Kidney capillary endothelial cell (primary cell): ENCODE measurements at regions not wholly inside any gene's neighbourhood (a gene's known extent, or its start where the extent isn't known, plus 50 kb on each side); places are given as distances from the start of the nearest gene placed in this dataset.

ENCODE experiments used
- DNase-seq: peaks from one replicate; pipeline ENCODE4 v3.0.0-alpha.2; 2018; ENCODE audit warnings: low spot score

DNA sequence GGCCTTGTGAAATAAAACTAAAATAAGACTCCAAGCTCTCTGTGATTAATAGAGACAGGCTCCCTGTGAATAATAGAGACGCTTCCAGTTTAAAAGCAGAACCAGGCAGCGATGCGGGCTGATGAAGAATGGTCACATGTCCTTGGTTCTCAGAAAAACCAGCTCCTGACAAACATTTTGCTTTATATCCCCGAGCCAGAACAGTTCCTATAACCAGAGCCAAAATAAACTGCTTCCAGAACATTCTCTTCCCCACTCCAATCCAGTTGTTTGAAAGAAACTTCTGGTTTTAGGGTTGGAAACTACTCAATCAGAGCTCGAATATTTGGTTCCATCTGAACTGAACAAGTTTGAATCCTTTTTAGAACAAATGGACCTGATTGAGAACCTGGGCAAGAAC lies 213.7 kb downstream of the TSN start:
- no peak for DNase-seq

DNA sequence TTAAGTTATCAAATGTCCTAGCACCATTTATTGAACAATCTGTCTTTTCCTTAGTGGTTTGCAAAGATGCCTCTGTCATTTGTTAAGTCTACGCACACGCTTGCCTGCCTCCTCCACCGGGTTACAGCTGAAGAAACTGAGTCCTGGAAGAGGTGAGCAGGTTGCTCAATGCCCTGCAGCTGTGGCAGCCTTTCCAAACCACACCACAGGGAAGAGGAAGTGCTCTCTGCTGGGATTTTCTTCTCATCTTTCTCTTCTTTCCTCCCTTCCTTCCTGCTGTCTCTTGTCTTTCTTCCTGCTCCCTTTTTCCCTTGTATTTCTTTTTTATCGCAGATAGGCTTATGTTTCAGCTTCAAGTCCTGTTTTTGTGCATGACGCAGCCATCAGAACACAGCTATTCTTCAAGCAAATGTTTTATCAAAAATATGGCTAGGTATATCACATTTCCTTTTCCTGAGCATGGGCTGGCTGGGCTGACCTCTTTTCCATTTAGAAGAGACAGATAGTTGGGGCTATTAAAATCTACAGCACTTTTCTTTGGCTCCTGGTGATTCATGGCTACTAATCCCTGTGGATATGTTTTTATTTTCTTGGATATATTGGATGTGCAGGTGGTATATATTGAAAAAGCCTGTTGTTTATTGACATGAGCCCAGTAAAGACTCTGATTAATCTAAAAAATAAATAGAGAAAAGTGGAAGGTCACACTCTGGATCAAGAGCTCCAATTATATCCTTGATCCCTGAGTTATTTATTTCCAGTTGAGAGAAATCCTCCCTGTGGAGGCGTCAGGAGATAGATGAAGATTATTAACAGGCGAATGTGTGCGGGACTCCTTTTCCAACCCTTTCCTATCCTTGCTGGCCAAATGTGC lies 214.6 kb downstream of the TSN start:
- no peak for DNase-seq

DNA sequence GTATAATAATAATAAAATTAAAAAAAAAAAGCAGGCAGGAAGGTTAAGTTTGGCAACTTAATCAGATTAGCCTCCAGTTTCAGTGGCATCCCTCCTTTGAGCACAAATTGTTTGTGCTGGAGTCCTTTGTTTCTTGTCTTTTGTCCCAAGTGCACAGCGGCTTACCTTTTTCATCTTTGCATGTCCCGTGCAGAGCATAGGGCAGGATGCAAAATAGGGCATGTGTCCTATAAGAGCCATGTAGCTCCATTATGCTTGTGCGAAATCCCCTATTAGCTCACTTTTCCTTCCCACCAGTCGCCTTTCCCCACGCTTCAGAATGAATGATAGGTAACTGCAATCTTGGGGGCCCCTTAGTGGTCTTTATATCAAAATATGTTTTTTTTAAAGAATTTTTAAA lies 216.8 kb downstream of the TSN start:
- DNase-seq: no peak

- peak; percentile 82 for DNase-seq
Observed at GRCh38 chr2:121974897-121975661, 219.6 kb downstream of the TSN start.

GRCh38 chr2:121976926-121977325 lies 221.5 kb downstream of the TSN start:
- DNase-seq: no peak

GRCh38 chr2:121977326-121977725 lies 221.9 kb downstream of the TSN start:
- DNase-seq: no peak

GRCh38 chr2:121992700-121993099 lies 237.2 kb downstream of the TSN start:
- DNase-seq: no peak

DNA sequence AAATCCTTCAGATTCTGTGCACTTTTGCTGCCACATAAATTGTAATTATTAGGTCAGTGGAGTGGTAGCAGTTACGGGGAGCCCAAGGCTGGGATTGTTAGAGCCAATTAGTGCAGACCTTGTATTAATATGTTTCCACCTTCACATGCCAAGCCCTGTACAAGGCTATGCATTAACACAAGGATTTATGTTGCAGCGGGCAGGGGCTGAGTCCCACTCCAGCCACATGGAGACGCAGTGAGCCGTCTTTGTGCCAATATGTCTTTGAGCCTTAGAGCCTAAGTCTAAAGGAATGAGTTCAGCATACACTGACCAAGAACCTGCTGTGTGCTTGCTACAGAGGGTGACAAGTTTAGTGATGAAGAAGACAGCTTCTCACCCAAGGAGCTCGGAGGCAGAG lies 238.2 kb downstream of the TSN start:
- no peak for DNase-seq

- no peak for DNase-seq
Observed at GRCh38 chr2:121994238-121995206, 239.1 kb downstream of the TSN start.

- no peak for DNase-seq
Observed at GRCh38 chr2:121998751-121999150, 243.3 kb downstream of the TSN start.

DNA sequence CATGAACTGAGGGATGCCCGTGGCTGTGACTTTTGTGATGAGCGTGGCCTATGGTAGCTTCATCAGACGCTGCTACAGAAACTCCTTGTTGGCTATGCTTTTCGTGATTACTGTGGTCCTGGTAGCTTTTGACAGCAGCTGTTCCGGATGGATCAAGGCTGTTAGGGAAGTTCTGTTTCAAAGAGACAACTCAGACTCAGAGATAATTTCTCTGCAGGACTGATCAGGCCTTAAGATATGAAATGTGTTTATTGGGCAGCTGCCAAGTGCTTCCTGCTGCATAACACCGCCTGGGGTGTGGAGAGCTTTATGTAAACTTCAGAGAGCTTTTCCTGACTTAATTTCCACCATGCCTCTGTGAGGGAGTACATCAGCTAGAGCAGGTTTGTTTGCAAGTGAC lies 243.8 kb downstream of the TSN start:
- DNase-seq: peak; percentile 53

DNA sequence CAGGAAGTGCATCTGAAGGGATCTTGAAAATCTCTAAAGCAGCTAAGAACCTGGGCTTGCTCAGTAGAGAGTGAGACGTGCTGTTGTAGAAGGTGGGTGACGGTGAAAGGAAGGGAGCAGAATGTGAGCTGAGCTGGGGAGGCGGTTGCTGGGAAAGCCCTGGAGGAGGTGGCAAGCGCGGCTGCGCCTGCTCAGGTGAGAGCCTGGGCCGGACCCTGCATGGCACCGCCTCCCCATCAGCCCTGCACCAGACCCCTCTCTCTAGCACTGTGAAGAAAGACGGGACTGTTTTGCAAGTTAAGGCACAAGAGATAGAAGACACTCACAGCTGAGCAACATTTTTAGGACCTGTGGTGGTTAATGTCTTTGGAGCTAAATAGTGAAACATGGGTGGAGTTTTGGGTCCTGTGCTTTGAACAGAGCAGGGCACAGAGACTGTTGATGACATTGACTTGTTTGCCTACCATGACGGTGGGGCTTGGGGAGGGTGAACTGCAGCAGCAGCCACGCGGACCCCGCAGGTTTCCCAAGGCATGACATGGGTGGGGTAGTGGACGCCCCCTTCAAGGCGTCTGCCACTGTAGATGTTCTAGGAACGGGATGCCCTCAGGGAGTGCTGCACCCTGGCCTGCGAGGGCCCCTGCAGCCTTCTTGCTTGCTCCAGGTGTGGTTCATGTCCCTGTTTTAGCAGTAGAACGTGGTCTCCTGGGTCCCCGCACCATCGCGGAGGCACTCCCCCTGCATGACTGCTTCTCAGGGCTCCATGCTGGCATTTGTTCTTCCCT lies 245.3 kb downstream of the TSN start:
- no peak for DNase-seq

DNA sequence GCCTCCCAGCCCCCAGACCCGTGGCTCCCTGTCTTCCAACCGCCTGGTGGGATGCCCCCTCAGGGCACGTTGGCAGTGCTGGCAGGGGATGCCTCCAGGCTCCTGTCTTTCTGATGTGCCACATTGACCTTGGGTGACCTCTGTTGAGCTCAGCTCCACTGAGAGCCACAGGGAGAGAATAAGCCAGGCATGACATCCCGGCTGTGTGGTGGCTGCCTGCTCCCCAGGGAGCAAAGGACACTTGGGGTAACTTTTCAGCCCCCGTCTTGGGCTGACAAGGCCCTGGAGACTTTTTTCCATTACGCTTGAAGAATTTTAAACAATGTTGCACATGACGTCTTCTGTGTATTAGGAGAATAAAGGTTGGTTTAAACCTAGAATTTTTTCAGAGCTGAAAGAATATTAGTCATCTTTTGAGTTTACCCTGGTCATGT lies 246.0 kb downstream of the TSN start:
- DNase-seq: no peak

- no peak for DNase-seq
Observed at GRCh38 chr2:122003196-122003940, 247.9 kb downstream of the TSN start.

DNA sequence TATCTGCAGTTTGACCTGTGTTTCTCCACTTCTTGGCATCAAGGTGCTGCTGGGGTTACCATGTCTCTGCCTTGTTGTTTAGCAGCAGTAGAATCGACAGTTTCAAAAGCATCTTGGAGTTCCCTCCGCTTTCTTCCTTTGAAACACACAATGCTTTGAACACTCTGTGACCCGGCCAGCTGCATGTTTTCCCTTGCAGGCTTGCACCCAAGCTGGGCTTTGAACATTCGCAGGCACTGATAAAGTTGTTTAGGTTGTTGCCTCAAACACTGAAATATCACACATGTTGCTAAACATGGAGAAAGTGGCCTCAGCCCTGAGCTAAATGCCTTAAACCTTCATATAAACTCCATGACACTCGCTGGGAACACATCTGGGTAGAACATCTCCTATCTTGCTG lies 251.7 kb downstream of the TSN start:
- DNase-seq: no peak

DNA sequence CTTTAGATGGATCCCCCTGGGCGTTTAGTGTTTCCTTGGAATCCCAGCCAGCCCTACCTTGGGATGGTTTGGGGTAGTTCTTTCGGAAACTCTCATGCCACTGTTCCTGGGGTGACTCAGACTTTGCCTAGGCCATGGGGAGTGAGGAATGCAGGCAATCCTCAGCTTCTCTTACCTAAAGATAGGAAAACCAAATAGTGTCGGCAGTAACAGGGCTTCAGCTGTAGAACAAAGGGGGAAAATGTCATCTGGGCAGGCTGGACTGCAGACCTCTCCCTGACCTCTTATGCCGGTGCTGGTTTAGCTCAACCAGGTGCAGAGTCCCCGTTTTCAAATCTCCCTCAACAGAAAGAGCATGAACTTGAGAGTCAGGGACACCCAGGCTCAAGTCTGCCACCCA lies 252.1 kb downstream of the TSN start:
- DNase-seq: no peak

DNA sequence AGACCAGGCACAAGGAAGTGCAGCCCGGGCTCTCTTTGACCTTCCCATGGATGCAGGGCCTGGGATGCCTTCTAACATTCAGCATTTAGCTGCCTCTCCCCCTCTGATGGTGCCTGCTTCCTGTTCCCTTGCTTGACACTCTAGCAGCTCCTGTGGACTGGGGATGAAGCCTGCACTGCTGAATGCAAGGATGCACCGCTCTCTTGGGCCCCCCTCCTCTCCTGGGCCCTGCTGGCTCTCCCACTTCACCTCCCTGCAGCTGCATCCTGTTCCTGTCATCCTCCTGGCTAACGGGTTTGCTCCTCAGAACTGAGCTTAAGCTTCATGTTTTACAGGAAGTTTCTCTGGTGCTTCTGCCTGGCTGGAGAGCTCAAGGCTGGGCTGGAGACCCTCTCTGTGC lies 254.1 kb downstream of the TSN start:
- DNase-seq: no peak

DNA sequence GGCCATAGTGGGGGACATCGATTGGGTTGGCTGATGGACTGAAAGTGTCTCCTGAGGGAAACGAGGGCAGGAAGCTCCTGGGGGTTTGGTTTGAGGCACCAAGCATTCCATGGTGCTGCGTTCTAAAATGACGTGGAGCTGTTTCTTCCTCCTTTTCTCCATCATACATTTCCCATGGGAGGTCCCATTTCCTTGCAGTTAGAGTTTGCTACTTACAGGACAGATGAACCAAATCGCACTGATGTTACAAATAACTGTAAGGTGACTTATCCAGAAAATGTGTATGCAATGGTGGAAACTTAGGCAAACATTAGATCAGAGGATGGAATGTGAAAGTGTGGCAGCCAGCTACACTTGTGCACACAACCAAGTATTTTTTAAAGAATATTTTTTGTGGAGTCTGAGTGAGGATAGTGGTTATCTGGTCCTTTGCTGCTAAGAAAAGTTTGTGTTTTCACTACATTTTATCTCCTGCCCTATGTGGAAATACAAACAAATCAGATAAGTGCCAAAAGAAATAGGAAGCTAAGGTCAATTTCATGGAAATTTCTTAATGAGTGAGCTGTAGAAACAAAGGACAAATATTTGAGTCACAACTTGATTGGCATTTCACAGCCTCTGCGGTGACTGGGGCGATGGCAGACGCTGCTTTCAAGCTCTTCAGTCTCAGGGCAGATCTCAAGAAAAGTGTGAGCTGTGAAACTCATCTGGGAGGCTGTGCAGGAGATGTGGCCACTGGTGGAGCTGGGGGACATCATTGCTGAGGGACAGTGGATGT lies 256.2 kb downstream of the TSN start:
- no peak for DNase-seq

GRCh38 chr2:122018736-122019135 lies 263.3 kb downstream of the TSN start:
- no peak for DNase-seq

GRCh38 chr2:122019724-122020123 lies 264.3 kb downstream of the TSN start:
- DNase-seq: no peak
